GM10266 (cell line): ENCODE measurements at regions not wholly inside any gene's neighbourhood (a gene's known extent, or its start where the extent isn't known, plus 50 kb on each side); places are given as distances from the start of the nearest gene placed in this dataset.

Experiments used
- DNase-seq: peaks from one replicate; pipeline ENCODE4 v3.0.0; 2012; ENCODE audit errors: extremely low spot score
- CTCF ChIP-seq: IDR thresholded peaks from 2 replicates; pipeline ENCODE4 v1.5.1; 2012; ENCODE audit warnings: mild to moderate bottlenecking, low read depth; ENCODE audit not compliant: control insufficient read depth, insufficient read depth; ENCODE audit errors: missing control alignments

DNA sequence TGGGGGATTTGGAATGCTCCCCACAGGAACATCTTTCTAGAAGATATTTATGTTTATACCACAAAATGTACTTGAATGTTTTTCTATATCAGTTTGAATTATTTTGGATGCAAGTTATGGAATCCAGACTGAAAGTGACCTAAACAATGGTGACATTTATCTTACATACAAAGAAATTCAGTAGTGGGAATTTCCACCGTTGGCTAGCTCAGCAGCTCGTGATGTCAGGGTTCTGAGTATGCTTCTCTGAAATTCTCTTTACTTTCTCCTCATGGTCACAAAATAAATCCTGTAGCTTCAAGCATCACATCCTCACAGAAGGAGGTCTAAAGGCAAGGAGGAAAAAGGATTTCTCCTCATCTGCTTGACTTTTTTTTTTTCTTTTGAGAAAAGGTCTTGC is 105.3 kb downstream of the AKAIN1 start:
- no peak for DNase-seq
- TF ChIP-seq CTCF = no peak

GRCh38 chr18:5075297-5075696 is 121.8 kb downstream of the AKAIN1 start:
- TF ChIP-seq CTCF = no peak
- DNase-seq = no peak

GRCh38 chr18:5073026-5073944 is 123.8 kb downstream of the AKAIN1 start:
- TF ChIP-seq CTCF = peak; percentile 56
- DNase-seq = no peak

DNA sequence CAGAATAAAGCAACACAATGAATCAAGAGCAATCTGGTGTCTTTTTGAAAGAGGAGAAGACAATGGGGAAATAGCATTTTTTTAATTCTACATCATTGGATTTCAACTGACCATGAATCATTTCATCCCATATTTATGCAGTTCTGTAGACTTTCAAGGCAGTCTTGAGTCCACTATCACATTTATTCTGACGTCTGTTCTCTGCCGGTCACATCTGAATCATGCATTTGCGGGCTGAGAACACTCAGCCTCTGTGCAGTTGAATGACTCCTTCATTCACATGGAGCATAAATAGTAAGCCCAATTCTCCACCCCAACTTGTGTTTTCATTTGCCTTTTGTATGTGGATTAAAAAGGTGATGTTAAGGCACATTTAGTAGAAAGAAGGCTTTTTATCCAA is 128.2 kb downstream of the AKAIN1 start:
- no peak for DNase-seq
- TF ChIP-seq CTCF = no peak

- TF ChIP-seq CTCF = peak; percentile 50
- no peak for DNase-seq
Measured at GRCh38 chr18:5066380-5066977, 130.6 kb downstream of the AKAIN1 start.

DNA sequence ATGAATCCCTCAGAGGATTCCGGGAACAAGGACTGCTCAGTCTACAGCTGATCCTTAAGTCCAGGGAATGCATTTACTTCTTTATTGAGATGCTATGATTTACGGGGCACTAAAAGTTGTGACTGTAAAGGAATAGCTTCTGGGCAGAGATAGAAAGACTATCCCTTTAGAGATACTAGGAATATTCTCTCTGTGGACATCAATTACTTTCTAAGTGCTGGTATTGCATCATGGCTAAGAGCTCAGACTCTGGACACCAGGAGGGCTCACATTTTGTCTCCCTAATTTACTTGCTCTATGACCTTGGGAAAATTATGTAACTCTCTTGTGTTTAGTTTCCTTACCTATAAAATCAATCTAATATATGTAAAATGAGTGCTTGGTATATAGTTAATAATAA is 131.4 kb downstream of the AKAIN1 start:
- no peak for TF ChIP-seq CTCF
- no peak for DNase-seq

DNA sequence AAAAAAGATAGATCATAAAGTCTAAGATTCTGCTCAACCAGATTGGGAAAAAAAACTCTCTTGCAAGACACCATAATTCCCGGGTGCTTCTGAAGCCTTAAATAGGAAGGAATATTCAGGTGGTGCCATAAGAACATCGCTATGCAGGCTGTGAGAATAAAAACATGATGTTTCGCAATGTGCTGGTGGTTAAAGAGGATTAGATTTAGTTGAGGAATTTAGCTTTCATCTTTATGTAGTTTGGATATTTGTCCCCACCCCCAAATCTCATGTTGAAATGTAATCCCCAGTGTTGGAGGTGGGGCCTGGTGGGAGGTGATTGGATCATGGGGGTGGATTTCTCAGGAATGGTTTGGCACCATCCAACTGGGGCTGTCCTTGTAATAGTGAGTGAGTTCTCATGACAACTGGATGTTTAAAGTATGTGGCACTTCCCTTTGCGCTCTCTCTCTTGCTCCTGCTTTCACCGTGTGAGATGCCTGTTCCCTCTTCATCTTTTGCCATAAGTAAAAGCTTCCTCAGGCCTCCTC is 132.2 kb downstream of the AKAIN1 start:
- no peak for DNase-seq
- TF ChIP-seq CTCF = no peak
